ENCODE measurements at regions not wholly inside any gene's neighbourhood (a gene's known extent, or its start where the extent isn't known, plus 50 kb on each side); places are given as distances from the start of the nearest gene placed in this dataset.

DNA sequence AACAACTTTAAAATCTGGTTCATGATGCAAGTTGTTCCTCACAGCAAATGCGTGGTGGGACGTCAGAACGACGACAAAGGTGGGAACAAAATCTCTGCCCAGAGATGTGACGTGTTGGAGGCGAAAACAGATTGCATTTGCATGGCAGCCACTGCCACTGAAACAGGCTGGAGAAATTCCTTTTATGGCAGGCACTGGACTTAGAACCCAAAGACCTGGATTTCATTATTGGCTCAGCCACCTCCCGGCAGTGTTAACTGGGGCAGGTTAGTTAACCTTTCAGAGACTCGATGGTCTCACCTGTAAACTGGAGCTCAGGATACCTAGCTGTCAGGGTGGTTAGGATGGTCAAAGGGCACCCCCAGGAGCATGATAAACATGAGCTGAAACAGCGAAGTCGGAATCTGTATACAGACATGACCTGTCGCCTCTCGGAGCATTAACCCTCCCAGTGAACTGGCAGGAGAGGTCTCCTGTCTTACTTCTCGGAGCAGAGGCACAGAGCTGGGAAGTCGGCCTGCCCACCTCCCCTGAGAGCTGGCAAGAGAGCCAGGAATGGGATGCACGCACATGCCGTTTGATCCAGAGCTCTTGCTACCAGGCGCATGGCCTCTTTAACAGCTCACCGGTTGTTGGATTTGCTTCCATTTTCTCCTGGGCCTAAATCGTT, 59.2 kb upstream of the TARBP1 start:
- H3K4me3 ChIP-seq (ENCODE audit: low read length), result no peak overlapping the region
- no peak for DNase-seq (ENCODE audit: low read depth, low spot score)

DNA sequence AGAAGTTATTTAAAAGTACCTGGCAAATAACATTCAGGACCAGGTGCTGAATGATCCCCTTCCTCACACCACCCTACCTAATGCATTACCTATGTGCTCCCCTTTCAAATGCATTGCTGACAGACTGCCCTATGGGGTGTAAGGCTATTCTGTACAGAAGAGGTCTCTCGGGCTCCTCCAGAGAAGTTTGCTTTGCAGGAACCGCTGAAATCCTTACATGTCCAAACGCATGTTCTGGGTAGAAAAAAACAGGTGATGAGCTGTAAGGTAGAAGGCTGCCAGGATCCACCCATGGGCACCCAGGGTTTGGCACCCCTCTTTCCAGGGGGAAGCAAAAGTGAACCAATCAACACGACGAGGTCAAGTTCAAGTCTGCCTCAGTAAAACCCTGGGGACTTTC, 58.3 kb upstream of the TARBP1 start:
- no peak for DNase-seq (ENCODE audit: low read depth, low spot score)

GRCh38 chr1:234536741-234537140, 57.8 kb upstream of the TARBP1 start:
- no peak overlapping the region for H3K4me3 ChIP-seq (ENCODE audit: low read length)
- DNase-seq (ENCODE audit: low read depth, low spot score), result no peak

More for the DNA sequence above, 58.3 kb upstream of the TARBP1 start:
- H3K4me3 ChIP-seq (ENCODE audit: low read length), result no peak overlapping the region

GRCh38 chr1:234535763-234536515, 57.0 kb upstream of the TARBP1 start:
- no peak for DNase-seq (ENCODE audit: low read depth, low spot score)
- H3K4me3 ChIP-seq (ENCODE audit: low read length), result no peak overlapping the region

- DNase-seq (ENCODE audit: low read depth, low spot score), result no peak
Observed at GRCh38 chr1:234535218-234535617, 56.2 kb upstream of the TARBP1 start.

GRCh38 chr1:234533975-234534876, 55.2 kb upstream of the TARBP1 start:
- no peak for DNase-seq (ENCODE audit: low read depth, low spot score)

More at GRCh38 chr1:234535218-234535617, 56.2 kb upstream of the TARBP1 start:
- no peak overlapping the region for H3K4me3 ChIP-seq (ENCODE audit: low read length)

DNA sequence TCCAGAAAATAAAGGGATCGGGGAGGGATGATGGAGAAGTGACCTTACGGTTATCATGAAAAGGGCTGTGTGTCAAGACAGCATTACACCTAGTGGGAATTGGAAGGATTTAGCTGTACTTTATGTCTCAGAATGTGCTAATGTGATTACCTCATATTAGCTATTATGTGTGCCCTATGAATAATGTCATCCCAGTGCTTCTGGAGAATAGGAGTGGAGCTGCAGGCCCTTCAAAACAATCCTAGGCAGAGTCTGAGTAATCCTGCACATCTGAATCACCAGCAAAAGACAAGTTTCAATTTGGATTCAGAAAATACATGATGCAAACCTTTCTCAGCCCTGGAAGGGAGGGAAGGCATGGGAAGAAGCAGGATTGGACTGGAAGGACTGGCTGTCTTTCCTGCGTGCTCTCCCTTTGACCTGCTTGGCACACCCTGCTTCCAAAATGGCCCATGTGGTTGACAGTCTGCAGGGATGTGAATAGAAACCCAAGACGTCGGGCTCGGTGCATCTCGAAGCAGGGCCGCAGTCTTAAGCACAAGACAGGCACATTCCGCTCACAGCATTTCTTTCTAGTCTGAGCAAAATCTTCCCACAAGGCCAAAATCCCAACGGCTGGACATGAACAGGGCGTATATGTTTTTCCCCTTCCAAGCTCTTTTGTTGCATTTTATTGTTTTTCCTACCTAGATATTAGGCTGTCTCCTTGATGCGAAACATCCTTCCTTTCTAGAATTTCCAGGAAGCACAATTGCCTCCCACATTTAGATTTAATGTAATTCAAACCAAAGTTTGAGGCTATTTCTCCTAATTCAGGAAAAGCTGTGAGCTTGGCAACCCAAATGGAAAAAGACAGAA, 54.3 kb upstream of the TARBP1 start:
- no peak overlapping the region for H3K4me3 ChIP-seq (ENCODE audit: low read length)
- DNase-seq (ENCODE audit: low read depth, low spot score), result no peak

More at GRCh38 chr1:234533975-234534876, 55.2 kb upstream of the TARBP1 start:
- H3K4me3 ChIP-seq (ENCODE audit: low read length), result no peak overlapping the region

- no peak for DNase-seq (ENCODE audit: low read depth, low spot score)
- H3K4me3 ChIP-seq (ENCODE audit: low read length), result no peak overlapping the region
Observed at GRCh38 chr1:234532503-234532922, 53.5 kb upstream of the TARBP1 start.

GRCh38 chr1:234531151-234531635, 52.2 kb upstream of the TARBP1 start:
- DNase-seq (ENCODE audit: low read depth, low spot score), result no peak
- no peak overlapping the region for H3K4me3 ChIP-seq (ENCODE audit: low read length)

DNA sequence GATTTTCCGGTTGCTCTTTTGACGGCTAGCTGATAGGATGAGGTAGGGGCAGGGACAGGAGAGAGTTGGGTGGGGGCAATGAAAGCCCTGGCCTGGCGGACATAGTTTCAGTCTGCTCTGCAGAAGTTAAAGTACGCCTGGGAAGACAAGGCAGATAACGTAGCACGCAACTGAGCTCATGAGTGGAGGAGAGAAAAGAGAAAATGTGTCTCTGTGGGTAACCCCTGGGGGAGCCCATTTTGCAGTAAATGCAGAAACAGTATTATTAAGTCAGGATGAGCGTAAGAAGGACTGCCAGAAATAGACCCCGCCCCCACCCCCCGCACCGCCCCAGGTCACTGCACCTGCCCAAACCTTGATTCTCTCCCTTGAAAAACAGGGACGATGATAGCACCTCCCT, 51.7 kb upstream of the TARBP1 start:
- DNase-seq (ENCODE audit: low read depth, low spot score), result no peak
- H3K4me3 ChIP-seq (ENCODE audit: low read length), result no peak overlapping the region

DNA sequence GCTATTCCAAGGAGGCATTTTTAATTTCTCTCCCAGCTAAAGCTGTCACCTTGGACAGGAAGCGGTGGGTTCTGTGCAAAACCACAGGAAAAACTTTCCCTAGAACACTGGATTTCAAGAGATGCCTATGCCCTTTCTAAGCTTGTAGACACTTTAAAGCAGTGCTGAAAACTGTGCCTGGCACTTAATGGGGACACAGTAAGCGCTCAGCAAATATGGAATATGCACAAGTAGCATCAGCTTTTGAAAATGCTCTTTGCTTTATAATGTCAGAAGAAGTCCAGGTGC, 50.9 kb upstream of the TARBP1 start:
- H3K4me3 ChIP-seq (ENCODE audit: low read length), result no peak overlapping the region
- no peak for DNase-seq (ENCODE audit: low read depth, low spot score)

DNA sequence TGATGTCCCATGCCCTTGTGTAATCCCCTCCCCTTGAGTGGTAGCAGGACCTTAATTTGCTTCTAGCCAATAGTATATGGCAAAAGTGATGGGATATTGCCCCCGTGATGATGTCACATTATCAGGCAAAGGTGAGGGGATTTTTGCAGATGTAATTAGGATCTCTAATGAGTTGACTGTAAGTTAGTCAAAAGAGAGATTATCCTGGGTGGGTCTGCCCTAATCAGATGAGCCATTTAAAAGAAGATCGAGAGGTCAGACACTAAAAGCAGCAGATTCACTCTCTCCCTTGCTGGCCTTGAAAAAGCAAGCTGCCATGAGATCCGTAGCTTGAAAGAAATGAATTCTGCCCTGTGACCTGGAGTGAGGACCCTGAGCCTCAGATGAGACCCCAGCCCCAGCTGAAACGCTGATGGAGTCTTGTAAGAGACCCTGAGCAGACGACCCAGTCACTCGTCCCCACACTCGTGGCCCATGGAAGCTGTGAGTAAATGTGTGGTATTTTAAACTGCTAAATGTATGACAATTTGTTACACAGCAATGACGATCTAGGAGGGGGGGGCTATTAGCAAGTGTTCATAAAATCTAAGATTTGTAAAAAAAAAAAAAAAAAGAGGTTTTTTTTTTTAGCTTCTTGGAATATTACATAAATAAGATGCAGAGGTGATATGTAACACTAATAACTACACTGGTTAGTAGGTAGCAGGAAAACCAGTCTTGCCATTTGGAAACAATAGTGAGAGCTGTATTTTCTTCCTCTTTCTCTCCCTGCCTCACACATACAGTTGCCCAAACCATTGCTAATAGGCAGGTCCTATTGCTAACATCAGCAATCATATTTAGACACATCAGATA, 50.3 kb upstream of the TARBP1 start:
- H3K4me3 ChIP-seq (ENCODE audit: low read length), result no peak overlapping the region
- DNase-seq (ENCODE audit: low read depth, low spot score), result no peak

Measured in Jurkat, Clone E6-1 (cell line).